Chondrocyte (in vitro differentiated cells): ENCODE measurements at regions not wholly inside any gene's neighbourhood (a gene's known extent, or its start where the extent isn't known, plus 50 kb on each side); places are given as distances from the start of the nearest gene placed in this dataset.

Experiments used
- DNase-seq: peaks from one replicate; pipeline ENCODE4 v3.0.0; 2021; ENCODE audit warnings: mixed read lengths, low spot score
- H3K27ac Mint-ChIP-seq: one replicate; pipeline ENCODE4 v1.8.0; 2021; ENCODE audit warnings: mild to moderate bottlenecking, moderate library complexity, mixed read lengths; ENCODE audit not compliant: unreplicated experiment
- H3K27me3 Mint-ChIP-seq: 2 replicates; pipeline ENCODE4 v1.8.0; 2021; ENCODE audit warnings: low read depth, mixed read lengths
- H3K36me3 Mint-ChIP-seq: 2 replicates; pipeline ENCODE4 v1.8.0; 2021; ENCODE audit warnings: low read depth, mixed read lengths
- H3K4me1 Mint-ChIP-seq: 2 replicates; pipeline ENCODE4 v1.8.0; 2021; ENCODE audit warnings: low read depth, mild to moderate bottlenecking, mixed read lengths
- H3K4me3 Mint-ChIP-seq: one replicate; pipeline ENCODE4 v1.8.0; 2021; ENCODE audit warnings: mild to moderate bottlenecking, moderate library complexity, mixed read lengths; ENCODE audit not compliant: unreplicated experiment
- H3K9me3 Mint-ChIP-seq: 2 replicates; pipeline ENCODE4 v1.8.0; 2021; ENCODE audit warnings: low read depth, mixed read lengths
- CTCF ChIP-seq: fragments of 200-600 bp; sonication (generic); IDR thresholded peaks from 2 replicates; pipeline ENCODE4 v1.5.0; 2021; ENCODE audit warnings: antibody characterized with exemption, mild to moderate bottlenecking, moderate library complexity

DNA sequence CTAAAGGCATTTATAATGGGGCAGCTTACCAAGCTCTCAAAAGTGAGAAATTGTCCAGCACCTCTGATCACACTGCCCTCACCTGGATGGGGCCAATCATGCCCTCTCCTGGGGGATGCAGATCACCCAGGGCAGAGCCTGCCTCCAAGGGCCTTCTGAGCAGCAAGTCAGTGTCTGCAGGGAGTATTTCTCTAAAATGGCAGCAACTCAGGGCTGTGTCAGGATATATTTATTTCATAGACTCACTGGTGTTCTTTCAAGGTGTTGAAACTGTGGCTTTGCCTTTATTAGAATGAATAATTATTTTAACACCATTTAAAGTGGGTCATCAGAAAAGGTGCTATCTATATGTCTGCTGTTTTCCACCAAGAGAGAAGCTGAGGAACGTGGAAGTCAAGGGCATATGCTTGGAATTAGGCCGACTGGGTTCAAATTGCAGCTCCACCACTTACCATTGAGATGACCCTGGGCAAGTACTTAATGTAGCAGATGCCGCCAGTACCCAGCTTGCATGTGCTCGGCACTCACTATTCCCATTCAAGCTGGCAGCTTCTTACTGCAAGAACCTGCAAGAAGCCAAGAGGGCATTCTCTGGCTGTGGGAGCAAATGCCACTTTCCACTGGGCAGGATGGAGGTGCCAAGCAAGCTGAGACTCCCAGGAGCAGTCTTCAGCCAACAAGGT lies 590.0 kb downstream of the BCOR start:
- Mint-ChIP-seq H3K9me3 (peaks cover 23% of the 10 kb centered on the region), H3K4me1 (peaks cover 9% of the 10 kb centered on the region), H3K4me3 (no peak overlapping the region), H3K27me3 (no peaks in the 10 kb centered on the region), H3K27ac (no peak overlapping the region), H3K36me3 (peaks cover 1% of the 10 kb centered on the region)
- TF ChIP-seq CTCF = no peak
- no peak for DNase-seq

DNA sequence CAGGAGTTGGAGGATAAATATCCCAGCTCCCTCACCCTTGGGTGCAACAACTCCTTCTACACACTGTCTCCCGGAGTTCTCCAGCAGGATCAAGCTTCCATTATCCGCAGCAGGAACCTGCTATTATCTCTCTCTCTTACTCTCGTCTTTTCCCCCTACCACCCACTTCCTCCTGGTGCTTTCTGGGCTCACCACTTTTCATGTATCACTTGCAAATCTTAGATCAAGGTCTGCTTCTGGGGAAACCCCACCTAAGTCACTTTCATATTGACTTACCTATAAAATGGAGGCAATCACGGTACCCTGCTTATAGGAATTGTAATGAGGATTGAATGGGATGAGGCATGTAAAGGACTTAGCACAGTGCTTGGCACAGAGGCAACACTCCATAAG lies 589.5 kb downstream of the BCOR start:
- Mint-ChIP-seq H3K4me3 (no peak overlapping the region), H3K36me3 (peaks cover 1% of the 10 kb centered on the region), H3K27me3 (no peaks in the 10 kb centered on the region), H3K27ac (no peak overlapping the region), H3K9me3 (peaks cover 23% of the 10 kb centered on the region), H3K4me1 (peaks cover 9% of the 10 kb centered on the region)
- no peak for TF ChIP-seq CTCF
- no peak for DNase-seq

DNA sequence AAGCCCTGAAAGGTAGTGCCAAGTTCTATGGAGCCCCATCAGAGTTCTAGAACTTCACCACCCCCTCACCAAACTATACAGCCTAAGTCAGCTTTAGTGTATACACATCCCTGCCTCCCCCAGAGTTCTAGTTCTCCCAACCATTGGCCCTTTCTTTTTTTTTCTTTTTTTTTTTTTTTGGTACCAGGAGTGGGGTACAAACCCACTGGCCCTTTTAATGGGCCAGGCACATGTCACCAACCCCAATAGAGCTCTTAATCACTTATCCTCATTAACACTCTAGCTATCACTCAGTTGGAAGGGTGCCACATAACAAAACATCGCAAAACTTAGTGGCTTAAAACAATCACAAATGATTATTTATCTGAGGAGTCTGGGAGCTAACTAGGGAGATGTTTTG lies 588.6 kb downstream of the BCOR start:
- DNase-seq = no peak
- Mint-ChIP-seq H3K4me1 (peaks cover 11% of the 10 kb centered on the region), H3K27ac (no peak overlapping the region), H3K36me3 (peaks cover 1% of the 10 kb centered on the region), H3K4me3 (no peak overlapping the region), H3K9me3 (peaks cover 23% of the 10 kb centered on the region), H3K27me3 (no peaks in the 10 kb centered on the region)
- no peak for TF ChIP-seq CTCF

- Mint-ChIP-seq H3K9me3 (peaks cover 17% of the 10 kb centered on the region), H3K36me3 (peaks cover 1% of the 10 kb centered on the region), H3K4me1 (peaks cover 17% of the 10 kb centered on the region), H3K27ac (no peak overlapping the region), H3K27me3 (no peaks in the 10 kb centered on the region), H3K4me3 (no peak overlapping the region)
- no peak for DNase-seq
- no peak for TF ChIP-seq CTCF
Observed at GRCh38 chrX:39513836-39514235, 583.9 kb downstream of the BCOR start.

DNA sequence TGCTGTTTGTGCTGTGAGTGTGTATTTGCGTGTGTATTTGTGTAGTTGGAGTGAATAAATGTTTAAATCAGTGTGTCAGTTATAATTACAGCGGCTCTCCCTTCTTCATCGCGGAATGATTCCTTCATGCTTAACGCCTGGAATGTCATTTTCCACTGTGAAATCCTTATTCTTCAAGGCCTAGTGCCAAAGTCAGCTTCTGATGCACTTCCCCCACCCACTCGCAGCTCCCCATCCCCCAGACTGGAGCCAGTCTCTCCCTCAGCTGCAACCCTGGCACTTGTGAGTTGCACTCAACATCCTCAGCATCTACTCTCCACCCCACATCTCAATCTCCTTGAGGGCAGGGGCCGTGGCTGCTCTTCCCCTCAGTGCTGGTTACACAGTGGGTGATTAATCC lies 583.0 kb downstream of the BCOR start:
- H3K27ac Mint-ChIP-seq = peak overlapping the region; percentile 80
- H3K27me3 Mint-ChIP-seq = no peaks in the 10 kb centered on the region
- H3K36me3 Mint-ChIP-seq = no peaks in the 10 kb centered on the region
- H3K9me3 Mint-ChIP-seq = peaks cover 7% of the 10 kb centered on the region
- H3K4me3 Mint-ChIP-seq = no peak overlapping the region
- H3K4me1 Mint-ChIP-seq = peaks cover 25% of the 10 kb centered on the region
- no peak for DNase-seq
- no peak for TF ChIP-seq CTCF
